Erythroblast (primary cell): ENCODE measurements at regions not wholly inside any gene's neighbourhood (a gene's known extent, or its start where the extent isn't known, plus 50 kb on each side); places are given as distances from the start of the nearest gene placed in this dataset.

Experiments
- GATA1 ChIP-seq: IDR thresholded peaks from 2 replicates; pipeline ENCODE4 v1.6.1; 2011; ENCODE audit warnings: low read depth, mild to moderate bottlenecking, control low read depth, low read length, moderate library complexity
- POLR2A ChIP-seq: IDR thresholded peaks from 2 replicates; pipeline ENCODE4 v1.6.1; 2011; ENCODE audit warnings: mild to moderate bottlenecking, low read length

GRCh38 chr6:167233490-167233889, 57.6 kb upstream of the UNC93A start:
- no peak for TF ChIP-seq POLR2A
- no peak for TF ChIP-seq GATA1
